ENCODE measurements at regions not wholly inside any gene's neighbourhood (a gene's known extent, or its start where the extent isn't known, plus 50 kb on each side); places are given as distances from the start of the nearest gene placed in this dataset.

- TF ChIP-seq CTCF (IDR thresholded peaks at IDR 0.05) (no peak), ZFX (IDR thresholded peaks at IDR 0.05; ENCODE audit: borderline replicate concordance) (no peak)
These were observed 98.2 kb upstream of the PRR16 start for GRCh38 chr5:120365656-120366446.

All from 22Rv1 (cell line).